ENCODE measurements at regions not wholly inside any gene's neighbourhood (a gene's known extent, or its start where the extent isn't known, plus 50 kb on each side); places are given as distances from the start of the nearest gene placed in this dataset.

DNA sequence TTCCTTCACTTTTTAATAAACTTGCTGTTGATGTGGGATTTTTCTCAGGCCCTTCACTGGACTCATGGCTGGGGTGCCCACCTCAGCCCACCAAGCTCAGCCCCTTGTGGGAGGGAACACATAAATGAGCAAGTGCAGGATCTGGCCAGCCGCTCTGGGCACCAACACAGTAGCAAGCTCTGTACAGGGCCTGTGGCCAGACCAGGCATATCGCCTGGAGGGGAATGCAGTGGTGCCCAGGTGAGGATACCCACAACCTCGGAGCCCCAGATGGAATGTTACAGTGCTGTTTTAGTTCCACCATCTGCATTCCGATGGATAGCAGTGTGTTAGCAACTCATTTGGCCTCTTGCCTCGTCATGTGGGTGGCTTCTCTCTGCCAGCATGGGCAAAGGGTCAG lies 234.6 kb downstream of the PPP1R3A start:
- no peak overlapping the region for H4K91ac ChIP-seq (ENCODE audit: low read length)
- H3K27me3 ChIP-seq (ENCODE audit: control insufficient read depth in 1 of 2, insufficient read depth in 1 of 2, low read length in 2 of 2) = no peaks in the 10 kb centered on the region
- H3K9me3 ChIP-seq (ENCODE audit: control insufficient read depth, low read length) = peaks cover 7% of the 10 kb centered on the region
- H2AK5ac ChIP-seq (ENCODE audit: low read length, severe bottlenecking) = no peak overlapping the region
- no peaks in the 10 kb centered on the region for H3K4me1 ChIP-seq (ENCODE audit: control insufficient read depth, insufficient read depth, low read depth, low read length)
- 56% methylated on average over 5 of the region's 5 CpGs for WGBS
- DNase-seq = no peak
- H3K79me1 ChIP-seq (replicated peaks; ENCODE audit: low read length, poor library complexity, severe bottlenecking) = no peaks in the 10 kb centered on the region
- no peak overlapping the region for H3K14ac ChIP-seq (ENCODE audit: low read length in 2 of 2)
- no peak overlapping the region for H2AFZ ChIP-seq (ENCODE audit: low read depth, low read length)
- no peak overlapping the region for H3K4me2 ChIP-seq (ENCODE audit: low read length, poor library complexity, severe bottlenecking)
- no peak overlapping the region for H2BK12ac ChIP-seq (ENCODE audit: low read length in 2 of 2)
- H2BK15ac ChIP-seq (ENCODE audit: low read depth, poor library complexity, severe bottlenecking) = no peak overlapping the region
- no peak overlapping the region for H4K8ac ChIP-seq (ENCODE audit: low read length)
- H3K18ac ChIP-seq (ENCODE audit: low read depth in 1 of 2, low read length in 2 of 2) = no peak overlapping the region
- H3K4ac ChIP-seq (ENCODE audit: low read depth in 1 of 2, low read length in 2 of 2) = no peak overlapping the region
- no peak overlapping the region for H3K27ac ChIP-seq (ENCODE audit: low read length, poor library complexity, severe bottlenecking)
- no peaks in the 10 kb centered on the region for H3K36me3 ChIP-seq (ENCODE audit: control insufficient read depth in 1 of 2, insufficient read depth in 2 of 2, low read depth in 1 of 2, low read length in 2 of 2)
- H3K23ac ChIP-seq (ENCODE audit: low read length in 2 of 2) = no peak overlapping the region
- peak overlapping the region in 1 of 2 experiments; percentile 7 for H3K4me3 ChIP-seq (ENCODE audit: insufficient read depth in 1 of 2, low read depth in 1 of 2, low read length in 2 of 2)
- no peak overlapping the region for H2BK5ac ChIP-seq (ENCODE audit: low read depth, low read length, poor library complexity, severe bottlenecking)
- no peak overlapping the region for H3K9ac ChIP-seq (ENCODE audit: low read length)
- no peak overlapping the region for H2BK120ac ChIP-seq (ENCODE audit: low read depth, low read length)

DNA sequence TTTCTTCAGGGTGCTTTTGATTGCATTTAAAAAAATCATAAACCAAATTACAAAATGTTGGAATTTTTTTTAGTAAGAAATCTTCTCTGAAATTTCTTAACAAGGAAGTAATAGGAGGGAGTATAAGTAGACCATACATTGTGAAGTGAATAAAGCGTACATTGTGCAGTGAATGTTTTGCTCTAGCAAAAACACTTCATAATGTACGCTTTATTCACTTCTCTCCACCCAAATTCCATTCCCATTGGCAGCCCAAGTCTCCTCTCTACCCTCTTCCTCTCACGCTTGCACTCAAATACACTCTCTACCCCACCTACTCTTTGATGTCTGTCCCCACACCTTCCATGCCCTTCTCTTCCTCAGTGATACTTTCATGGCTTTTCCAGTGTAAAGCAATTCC lies 241.0 kb downstream of the PPP1R3A start:
- Histone ChIP-seq H2BK120ac (ENCODE audit: low read depth, low read length) (no peak overlapping the region), H3K27me3 (ENCODE audit: control insufficient read depth in 1 of 2, insufficient read depth in 1 of 2, low read length in 2 of 2) (no peaks in the 10 kb centered on the region), H4K91ac (ENCODE audit: low read length) (no peak overlapping the region), H2BK15ac (ENCODE audit: low read depth, poor library complexity, severe bottlenecking) (no peak overlapping the region), H3K4me2 (ENCODE audit: low read length, poor library complexity, severe bottlenecking) (no peak overlapping the region), H2AFZ (ENCODE audit: low read depth, low read length) (no peak overlapping the region), H3K27ac (ENCODE audit: low read length, poor library complexity, severe bottlenecking) (no peak overlapping the region), H2BK12ac (ENCODE audit: low read length in 2 of 2) (no peak overlapping the region), H3K4ac (ENCODE audit: low read depth in 1 of 2, low read length in 2 of 2) (no peak overlapping the region), H2AK5ac (ENCODE audit: low read length, severe bottlenecking) (no peak overlapping the region), H3K9me3 (ENCODE audit: control insufficient read depth, low read length) (peaks cover 10% of the 10 kb centered on the region), H4K8ac (ENCODE audit: low read length) (no peak overlapping the region), H3K79me1 (replicated peaks; ENCODE audit: low read length, poor library complexity, severe bottlenecking) (no peaks in the 10 kb centered on the region), H3K36me3 (ENCODE audit: control insufficient read depth in 1 of 2, insufficient read depth in 2 of 2, low read depth in 1 of 2, low read length in 2 of 2) (no peaks in the 10 kb centered on the region), H3K23ac (ENCODE audit: low read length in 2 of 2) (no peak overlapping the region), H3K18ac (ENCODE audit: low read depth in 1 of 2, low read length in 2 of 2) (no peak overlapping the region), H3K9ac (ENCODE audit: low read length) (no peak overlapping the region), H3K4me1 (ENCODE audit: control insufficient read depth, insufficient read depth, low read depth, low read length) (no peaks in the 10 kb centered on the region), H3K14ac (ENCODE audit: low read length in 2 of 2) (no peak overlapping the region), H3K4me3 (ENCODE audit: insufficient read depth in 1 of 2, low read depth in 1 of 2, low read length in 2 of 2) (no peak overlapping the region), H2BK5ac (ENCODE audit: low read depth, low read length, poor library complexity, severe bottlenecking) (no peak overlapping the region)
- whole genome bisulfite sequencing = 60% methylated on average over 3 of the region's 3 CpGs
- no peak for DNase-seq

GRCh38 chr7:113664867-113665266 lies 253.9 kb downstream of the PPP1R3A start:
- Histone ChIP-seq H3K4me3 (ENCODE audit: insufficient read depth in 1 of 2, low read depth in 1 of 2, low read length in 2 of 2) (no peak overlapping the region), H3K9me3 (ENCODE audit: control insufficient read depth, low read length) (peaks cover 12% of the 10 kb centered on the region), H3K14ac (ENCODE audit: low read length in 2 of 2) (no peak overlapping the region), H3K23ac (ENCODE audit: low read length in 2 of 2) (no peak overlapping the region), H3K27ac (ENCODE audit: low read length, poor library complexity, severe bottlenecking) (no peak overlapping the region), H3K27me3 (ENCODE audit: control insufficient read depth in 1 of 2, insufficient read depth in 1 of 2, low read length in 2 of 2) (no peaks in the 10 kb centered on the region), H4K91ac (ENCODE audit: low read length) (no peak overlapping the region), H3K18ac (ENCODE audit: low read depth in 1 of 2, low read length in 2 of 2) (no peak overlapping the region), H3K4me2 (ENCODE audit: low read length, poor library complexity, severe bottlenecking) (no peak overlapping the region), H2BK120ac (ENCODE audit: low read depth, low read length) (no peak overlapping the region), H2AK5ac (ENCODE audit: low read length, severe bottlenecking) (no peak overlapping the region), H2BK12ac (ENCODE audit: low read length in 2 of 2) (no peak overlapping the region), H3K36me3 (ENCODE audit: control insufficient read depth in 1 of 2, insufficient read depth in 2 of 2, low read depth in 1 of 2, low read length in 2 of 2) (no peaks in the 10 kb centered on the region), H3K79me1 (replicated peaks; ENCODE audit: low read length, poor library complexity, severe bottlenecking) (no peaks in the 10 kb centered on the region), H2AFZ (ENCODE audit: low read depth, low read length) (no peak overlapping the region), H3K4ac (ENCODE audit: low read depth in 1 of 2, low read length in 2 of 2) (no peak overlapping the region), H3K4me1 (ENCODE audit: control insufficient read depth, insufficient read depth, low read depth, low read length) (no peaks in the 10 kb centered on the region), H2BK5ac (ENCODE audit: low read depth, low read length, poor library complexity, severe bottlenecking) (no peak overlapping the region), H3K9ac (ENCODE audit: low read length) (no peak overlapping the region), H2BK15ac (ENCODE audit: low read depth, poor library complexity, severe bottlenecking) (no peak overlapping the region), H4K8ac (ENCODE audit: low read length) (no peak overlapping the region)
- no CpG with 5 or more reads among the region's 1 CpG for WGBS
- DNase-seq = no peak

GRCh38 chr7:113659416-113659815 lies 259.4 kb downstream of the PPP1R3A start:
- H3K27me3 ChIP-seq (ENCODE audit: control insufficient read depth in 1 of 2, insufficient read depth in 1 of 2, low read length in 2 of 2) = no peaks in the 10 kb centered on the region
- no peak for DNase-seq
- H2BK15ac ChIP-seq (ENCODE audit: low read depth, poor library complexity, severe bottlenecking) = no peak overlapping the region
- no peak overlapping the region for H2AFZ ChIP-seq (ENCODE audit: low read depth, low read length)
- no peak overlapping the region for H4K8ac ChIP-seq (ENCODE audit: low read length)
- H3K23ac ChIP-seq (ENCODE audit: low read length in 2 of 2) = no peak overlapping the region
- H3K9ac ChIP-seq (ENCODE audit: low read length) = no peak overlapping the region
- H2AK5ac ChIP-seq (ENCODE audit: low read length, severe bottlenecking) = no peak overlapping the region
- H3K27ac ChIP-seq (ENCODE audit: low read length, poor library complexity, severe bottlenecking) = no peak overlapping the region
- H3K36me3 ChIP-seq (ENCODE audit: control insufficient read depth in 1 of 2, insufficient read depth in 2 of 2, low read depth in 1 of 2, low read length in 2 of 2) = no peaks in the 10 kb centered on the region
- no peak overlapping the region for H2BK12ac ChIP-seq (ENCODE audit: low read length in 2 of 2)
- H2BK5ac ChIP-seq (ENCODE audit: low read depth, low read length, poor library complexity, severe bottlenecking) = no peak overlapping the region
- H3K4ac ChIP-seq (ENCODE audit: low read depth in 1 of 2, low read length in 2 of 2) = no peak overlapping the region
- peaks cover 3% of the 10 kb centered on the region for H3K9me3 ChIP-seq (ENCODE audit: control insufficient read depth, low read length)
- H3K18ac ChIP-seq (ENCODE audit: low read depth in 1 of 2, low read length in 2 of 2) = no peak overlapping the region
- H3K4me3 ChIP-seq (ENCODE audit: insufficient read depth in 1 of 2, low read depth in 1 of 2, low read length in 2 of 2) = no peak overlapping the region
- no peak overlapping the region for H4K91ac ChIP-seq (ENCODE audit: low read length)
- H3K14ac ChIP-seq (ENCODE audit: low read length in 2 of 2) = no peak overlapping the region
- H3K4me2 ChIP-seq (ENCODE audit: low read length, poor library complexity, severe bottlenecking) = no peak overlapping the region
- no peaks in the 10 kb centered on the region for H3K4me1 ChIP-seq (ENCODE audit: control insufficient read depth, insufficient read depth, low read depth, low read length)
- no peak overlapping the region for H2BK120ac ChIP-seq (ENCODE audit: low read depth, low read length)
- H3K79me1 ChIP-seq (replicated peaks; ENCODE audit: low read length, poor library complexity, severe bottlenecking) = no peaks in the 10 kb centered on the region
